Neutrophil (primary cell): ENCODE measurements at regions not wholly inside any gene's neighbourhood (a gene's known extent, or its start where the extent isn't known, plus 50 kb on each side); places are given as distances from the start of the nearest gene placed in this dataset.
"Not testable (repeated sequence)": the region's sequence is repeated elsewhere in the genome, so short reads cannot be mapped to it uniquely, and the experiment has no call there.

ENCODE experiments used
- H3K27ac ChIP-seq: fragments of 200-600 bp; sonication (generic); 2 replicates; pipeline ENCODE4 v1.5.1; 2016; ENCODE audit warnings: mild to moderate bottlenecking, moderate library complexity
- H3K27me3 ChIP-seq: fragments of 200-600 bp; sonication (generic); 2 replicates; pipeline ENCODE4 v1.6.0; 2016; ENCODE audit warnings: mild to moderate bottlenecking
- H3K36me3 ChIP-seq: fragments of 200-600 bp; sonication (generic); 2 replicates; pipeline ENCODE4 v1.5.1; 2017
- H3K4me1 ChIP-seq, 2 experiments: fragments of 200-600 bp in 1 of 2; sonication (generic) in 1 of 2; 1 replicate in 1 of 2; 2 replicates in 1 of 2; pipeline versions ENCODE4 v1.5.1 to v1.6.1; 2013 to 2016; ENCODE audit warnings: low read depth in 1 of 2, low read length in 1 of 2, mild to moderate bottlenecking in 1 of 2, moderate library complexity in 1 of 2; ENCODE audit not compliant: control insufficient read depth in 1 of 2, insufficient read depth in 1 of 2
- H3K4me3 ChIP-seq, 2 experiments: fragments of 200-600 bp in 1 of 2; sonication (generic) in 1 of 2; 1 replicate in 1 of 2; 2 replicates in 1 of 2; pipeline ENCODE4 v1.5.1; 2013 to 2016; ENCODE audit warnings: low read depth in 1 of 2, low read length in 1 of 2, mild to moderate bottlenecking in 1 of 2, moderate library complexity in 1 of 2
- H3K9me3 ChIP-seq: fragments of 200-600 bp; sonication (generic); 2 replicates; pipeline ENCODE4 v1.5.1; 2016
- CTCF ChIP-seq: fragments of 200-600 bp; sonication (generic); IDR thresholded peaks from 2 replicates; pipeline ENCODE4 v1.5.1; 2016; ENCODE audit warnings: antibody characterized with exemption

GRCh38 chr4:28006021-28006420 lies 1145.4 kb downstream of the STIM2 start:
- no peaks in the 10 kb centered on the region for H3K4me1 ChIP-seq
- no peak for TF ChIP-seq CTCF
- H3K27ac ChIP-seq: no peak overlapping the region
- no peak overlapping the region for H3K4me3 ChIP-seq
- H3K27me3 ChIP-seq: no peaks in the 10 kb centered on the region
- no peaks in the 10 kb centered on the region for H3K36me3 ChIP-seq
- no peaks in the 10 kb centered on the region for H3K9me3 ChIP-seq

GRCh38 chr4:28007693-28008092 lies 1147.1 kb downstream of the STIM2 start:
- no peaks in the 10 kb centered on the region for H3K36me3 ChIP-seq

GRCh38 chr4:28009541-28009940 lies 1148.9 kb downstream of the STIM2 start:
- Histone ChIP-seq H3K36me3 (no peaks in the 10 kb centered on the region), H3K9me3 (no peaks in the 10 kb centered on the region), H3K27me3 (no peaks in the 10 kb centered on the region), H3K27ac (no peak overlapping the region), H3K4me3 (no peak overlapping the region), H3K4me1 (no peaks in the 10 kb centered on the region)
- TF ChIP-seq CTCF: no peak

More at GRCh38 chr4:28007693-28008092, 1147.1 kb downstream of the STIM2 start:
- no peaks in the 10 kb centered on the region for H3K9me3 ChIP-seq
- H3K4me3 ChIP-seq: no peak overlapping the region
- H3K4me1 ChIP-seq: no peaks in the 10 kb centered on the region
- H3K27me3 ChIP-seq: no peaks in the 10 kb centered on the region
- no peak overlapping the region for H3K27ac ChIP-seq
- no peak for TF ChIP-seq CTCF

- no peak overlapping the region for H3K27ac ChIP-seq
- H3K4me3 ChIP-seq: no peak overlapping the region
- H3K27me3 ChIP-seq: no peaks in the 10 kb centered on the region
- no peaks in the 10 kb centered on the region for H3K36me3 ChIP-seq
- H3K4me1 ChIP-seq: no peaks in the 10 kb centered on the region
- no peaks in the 10 kb centered on the region for H3K9me3 ChIP-seq
- no peak for TF ChIP-seq CTCF
Measured at GRCh38 chr4:28010577-28011240, 1150.1 kb downstream of the STIM2 start.

GRCh38 chr4:28014469-28014868 lies 1153.8 kb downstream of the STIM2 start:
- H3K27me3 ChIP-seq: no peaks in the 10 kb centered on the region
- no peak overlapping the region for H3K4me3 ChIP-seq
- no peak for TF ChIP-seq CTCF
- no peak overlapping the region for H3K27ac ChIP-seq
- H3K4me1 ChIP-seq: no peaks in the 10 kb centered on the region
- no peaks in the 10 kb centered on the region for H3K36me3 ChIP-seq
- no peaks in the 10 kb centered on the region for H3K9me3 ChIP-seq

- Histone ChIP-seq H3K4me3 (no peak overlapping the region), H3K27me3 (no peaks in the 10 kb centered on the region), H3K9me3 (no peaks in the 10 kb centered on the region), H3K36me3 (no peaks in the 10 kb centered on the region), H3K27ac (no peak overlapping the region), H3K4me1 (no peaks in the 10 kb centered on the region)
- no peak for TF ChIP-seq CTCF
Measured at GRCh38 chr4:28015996-28016395, 1155.4 kb downstream of the STIM2 start.

- not testable (repeated sequence) for H3K27ac ChIP-seq, H3K4me3 ChIP-seq, H3K4me1 ChIP-seq, H3K9me3 ChIP-seq, H3K27me3 ChIP-seq, H3K36me3 ChIP-seq
Measured at GRCh38 chr4:28038253-28038652, 1177.6 kb downstream of the STIM2 start.
